Stomach (tissue), 4 donors: ENCODE measurements at regions not wholly inside any gene's neighbourhood (a gene's known extent, or its start where the extent isn't known, plus 50 kb on each side); places are given as distances from the start of the nearest gene placed in this dataset.

Experiments
- CTCF ChIP-seq, 7 experiments: fragments of 450-650 bp in 4 of 7; fragments of 200-600 bp in 3 of 7; sonication (generic) in 3 of 7; IDR thresholded peaks; one replicate each; pipeline ENCODE4 v1.5.1; 2016 to 2019; ENCODE audit warnings: antibody characterized with exemption in 7 of 7, control low read depth in 2 of 7, mild to moderate bottlenecking in 1 of 7
- EP300 ChIP-seq: sonication (generic); formaldehyde crosslinking; IDR thresholded peaks from one replicate; pipeline ENCODE4 v1.6.1; 2017; ENCODE audit warnings: antibody characterized with exemption
- POLR2A ChIP-seq, 4 donors: fragments of 450-650 bp; IDR thresholded peaks; one replicate each; pipeline ENCODE4 v1.6.1; 2016; ENCODE audit warnings: antibody characterized with exemption in 4 of 4, control low read depth in 2 of 4, mild to moderate bottlenecking in 1 of 4, moderate library complexity in 1 of 4
- POLR2AphosphoS5 ChIP-seq, 3 donors: sonication (generic); formaldehyde crosslinking; IDR thresholded peaks; one replicate each; pipeline ENCODE4 v1.6.1; 2016; ENCODE audit warnings: antibody characterized with exemption in 3 of 3

DNA sequence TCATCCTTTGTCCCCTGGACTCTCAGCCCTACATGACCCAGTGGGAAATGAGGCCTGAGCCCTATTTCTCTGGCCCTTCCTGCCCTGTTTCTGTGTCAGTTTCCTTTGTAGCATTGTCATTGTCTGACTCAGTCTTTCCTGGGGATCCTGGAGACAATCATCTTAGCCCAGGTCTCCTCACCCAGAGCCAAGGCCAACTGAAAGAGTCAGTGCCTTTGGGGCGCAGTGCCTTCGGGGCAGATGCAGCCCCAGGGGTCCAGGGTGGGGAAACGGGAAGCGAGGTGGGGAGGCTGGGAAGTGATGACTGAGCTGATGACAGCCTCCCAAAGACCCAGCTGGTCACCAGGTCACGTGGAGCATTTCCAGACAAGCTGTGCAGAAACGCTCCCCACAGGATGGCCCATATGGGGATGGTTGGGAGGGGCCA, 93.3 kb upstream of the SULF2 start:
- no peak for TF ChIP-seq CTCF (IDR thresholded peaks at IDR 0.05)
- TF ChIP-seq EP300: no peak
- no peak for TF ChIP-seq POLR2A (IDR thresholded peaks at IDR 0.05)
- TF ChIP-seq POLR2AphosphoS5 (IDR thresholded peaks at IDR 0.05): no peak
